ENCODE measurements at regions not wholly inside any gene's neighbourhood (a gene's known extent, or its start where the extent isn't known, plus 50 kb on each side); places are given as distances from the start of the nearest gene placed in this dataset.

- TF ChIP-seq CTCF (conservative IDR thresholded peaks at IDR 0.05 in 1 of 2, IDR thresholded peaks at IDR 0.05 in 1 of 2; ENCODE audit: low read depth in 1 of 2, low read length in 2 of 2) (no peak), EZH2 (IDR thresholded peaks at IDR 0.05; ENCODE audit: low read length, missing control alignments) (no peak)
These were observed 87.0 kb upstream of the LSM14A start for GRCh38 chr19:34085336-34085735.

Data from fibroblast of lung (primary cell).